Tibial nerve (tissue), 3 donors: ENCODE measurements at regions not wholly inside any gene's neighbourhood (a gene's known extent, or its start where the extent isn't known, plus 50 kb on each side); places are given as distances from the start of the nearest gene placed in this dataset.

ENCODE experiments used
- POLR2A ChIP-seq, 2 donors: fragments of 450-650 bp; IDR thresholded peaks; one replicate each; pipeline ENCODE4 v1.6.1; 2017; ENCODE audit warnings: antibody characterized with exemption in 2 of 2, mild to moderate bottlenecking in 2 of 2, moderate library complexity in 2 of 2
- TF ChIP-seq, protein P1 (sequence below), 5 experiments: fragments of 200-600 bp in 3 of 5; fragments of 450-650 bp in 2 of 5; sonication (generic) in 3 of 5; IDR thresholded peaks; one replicate each; pipeline ENCODE4 v1.5.1; 2016 to 2019; ENCODE audit warnings: antibody characterized with exemption in 5 of 5, mild to moderate bottlenecking in 3 of 5, moderate library complexity in 2 of 5

DNA sequence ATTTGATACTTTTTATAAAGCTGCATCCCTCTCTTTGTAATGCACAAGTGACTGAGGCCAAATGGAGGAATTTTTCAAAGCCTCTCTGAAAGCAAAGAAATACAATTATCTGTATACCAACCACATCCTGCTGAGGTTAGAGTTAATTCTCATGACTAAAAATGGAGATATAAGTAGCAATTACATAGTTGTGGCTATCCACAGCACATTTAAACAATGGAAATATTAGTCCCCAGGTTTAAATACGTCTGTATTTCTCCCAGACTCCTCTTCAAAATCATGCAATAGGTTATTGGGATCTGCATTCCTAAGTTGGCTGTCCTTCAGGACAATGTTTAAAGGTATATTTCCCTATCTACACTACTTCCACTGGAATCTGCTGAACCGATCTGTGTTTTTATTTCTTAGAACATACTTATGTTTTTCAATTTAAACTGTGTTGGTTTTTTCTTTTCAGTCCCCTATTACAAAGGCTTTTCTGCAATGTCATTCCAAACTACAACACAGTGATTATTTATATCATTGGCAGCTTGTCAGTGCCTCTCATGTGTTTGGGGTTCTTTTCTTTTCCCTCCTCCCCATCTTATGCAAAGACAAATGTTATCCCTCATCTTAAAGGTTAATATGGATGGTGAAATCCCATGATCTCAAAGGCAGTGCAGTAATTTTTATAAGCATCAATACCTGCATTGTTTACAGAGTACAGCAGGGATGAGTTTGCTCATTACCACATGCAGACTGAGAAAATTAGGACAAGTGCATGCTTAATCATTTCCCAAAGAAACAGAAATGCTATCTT lies 134.8 kb upstream of the FSHR start:
- no peak for TF ChIP-seq POLR2A (IDR thresholded peaks at IDR 0.05)
- TF ChIP-seq, protein P1, sequence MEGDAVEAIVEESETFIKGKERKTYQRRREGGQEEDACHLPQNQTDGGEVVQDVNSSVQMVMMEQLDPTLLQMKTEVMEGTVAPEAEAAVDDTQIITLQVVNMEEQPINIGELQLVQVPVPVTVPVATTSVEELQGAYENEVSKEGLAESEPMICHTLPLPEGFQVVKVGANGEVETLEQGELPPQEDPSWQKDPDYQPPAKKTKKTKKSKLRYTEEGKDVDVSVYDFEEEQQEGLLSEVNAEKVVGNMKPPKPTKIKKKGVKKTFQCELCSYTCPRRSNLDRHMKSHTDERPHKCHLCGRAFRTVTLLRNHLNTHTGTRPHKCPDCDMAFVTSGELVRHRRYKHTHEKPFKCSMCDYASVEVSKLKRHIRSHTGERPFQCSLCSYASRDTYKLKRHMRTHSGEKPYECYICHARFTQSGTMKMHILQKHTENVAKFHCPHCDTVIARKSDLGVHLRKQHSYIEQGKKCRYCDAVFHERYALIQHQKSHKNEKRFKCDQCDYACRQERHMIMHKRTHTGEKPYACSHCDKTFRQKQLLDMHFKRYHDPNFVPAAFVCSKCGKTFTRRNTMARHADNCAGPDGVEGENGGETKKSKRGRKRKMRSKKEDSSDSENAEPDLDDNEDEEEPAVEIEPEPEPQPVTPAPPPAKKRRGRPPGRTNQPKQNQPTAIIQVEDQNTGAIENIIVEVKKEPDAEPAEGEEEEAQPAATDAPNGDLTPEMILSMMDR (IDR thresholded peaks at IDR 0.05), result no peak
